ENCODE measurements at regions not wholly inside any gene's neighbourhood (a gene's known extent, or its start where the extent isn't known, plus 50 kb on each side); places are given as distances from the start of the nearest gene placed in this dataset.

- H4K20me1 ChIP-seq (ENCODE audit: insufficient read depth, low read length, poor library complexity, severe bottlenecking) = no peaks in the 10 kb centered on the region
- H3K9me2 ChIP-seq (replicated peaks; ENCODE audit: low read depth, low read length) = no peaks in the 10 kb centered on the region
- no peak overlapping the region for H3K9ac ChIP-seq (ENCODE audit: low read depth, low read length, poor library complexity, severe bottlenecking)
- no peaks in the 10 kb centered on the region for H3K27me3 ChIP-seq (ENCODE audit: insufficient read depth, low read length, poor library complexity, severe bottlenecking)
- H3K79me2 ChIP-seq (ENCODE audit: insufficient read depth, low read length) = no peaks in the 10 kb centered on the region
- H2AFZ ChIP-seq (ENCODE audit: low read length) = no peak overlapping the region
- no peaks in the 10 kb centered on the region for H3K4me1 ChIP-seq (ENCODE audit: insufficient read depth, low read length, poor library complexity, severe bottlenecking)
- no peaks in the 10 kb centered on the region for H3K9me3 ChIP-seq (ENCODE audit: insufficient read depth, low read depth, low read length)
- no peak for TF ChIP-seq CTCF (conservative IDR thresholded peaks at IDR 0.05; ENCODE audit: low read length)
- TF ChIP-seq EZH2phosphoT487 (IDR thresholded peaks at IDR 0.05; ENCODE audit: borderline replicate concordance) = no peak
- H3K36me3 ChIP-seq (ENCODE audit: insufficient read depth, low read length) = no peaks in the 10 kb centered on the region
- H3F3A ChIP-seq (ENCODE audit: low read depth) = no peaks in the 10 kb centered on the region
- no peak overlapping the region for H3K4me3 ChIP-seq (ENCODE audit: low read length, poor library complexity, severe bottlenecking)
- no peak overlapping the region for H3K4me2 ChIP-seq (ENCODE audit: low read depth, low read length, poor library complexity, severe bottlenecking)
These were observed 611.2 kb upstream of the GRM7 start for GRCh38 chr3:6249679-6250078.

GRCh38 chr3:6250167-6250566 is 610.7 kb upstream of the GRM7 start:
- Histone ChIP-seq H3K4me1 (ENCODE audit: insufficient read depth, low read length, poor library complexity, severe bottlenecking) (no peaks in the 10 kb centered on the region), H2AFZ (ENCODE audit: low read length) (no peak overlapping the region), H3K9me3 (ENCODE audit: insufficient read depth, low read depth, low read length) (no peaks in the 10 kb centered on the region), H3K36me3 (ENCODE audit: insufficient read depth, low read length) (no peaks in the 10 kb centered on the region), H3K4me2 (ENCODE audit: low read depth, low read length, poor library complexity, severe bottlenecking) (no peak overlapping the region), H3F3A (ENCODE audit: low read depth) (no peaks in the 10 kb centered on the region), H3K27me3 (ENCODE audit: insufficient read depth, low read length, poor library complexity, severe bottlenecking) (no peaks in the 10 kb centered on the region), H3K9ac (ENCODE audit: low read depth, low read length, poor library complexity, severe bottlenecking) (no peak overlapping the region), H4K20me1 (ENCODE audit: insufficient read depth, low read length, poor library complexity, severe bottlenecking) (no peaks in the 10 kb centered on the region), H3K4me3 (ENCODE audit: low read length, poor library complexity, severe bottlenecking) (no peak overlapping the region), H3K79me2 (ENCODE audit: insufficient read depth, low read length) (no peaks in the 10 kb centered on the region), H3K9me2 (replicated peaks; ENCODE audit: low read depth, low read length) (no peaks in the 10 kb centered on the region)
- TF ChIP-seq EZH2phosphoT487 (IDR thresholded peaks at IDR 0.05; ENCODE audit: borderline replicate concordance) (no peak), CTCF (conservative IDR thresholded peaks at IDR 0.05; ENCODE audit: low read length) (no peak)

GRCh38 chr3:6251612-6252400 is 609.1 kb upstream of the GRM7 start:
- H3K4me3 ChIP-seq (ENCODE audit: low read length, poor library complexity, severe bottlenecking) = no peak overlapping the region

More at GRCh38 chr3:6251612-6252400, 609.1 kb upstream of the GRM7 start:
- Histone ChIP-seq H3F3A (ENCODE audit: low read depth) (no peaks in the 10 kb centered on the region), H3K9me3 (ENCODE audit: insufficient read depth, low read depth, low read length) (no peaks in the 10 kb centered on the region), H3K4me2 (ENCODE audit: low read depth, low read length, poor library complexity, severe bottlenecking) (no peak overlapping the region), H3K36me3 (ENCODE audit: insufficient read depth, low read length) (no peaks in the 10 kb centered on the region), H4K20me1 (ENCODE audit: insufficient read depth, low read length, poor library complexity, severe bottlenecking) (no peaks in the 10 kb centered on the region), H3K9me2 (replicated peaks; ENCODE audit: low read depth, low read length) (no peaks in the 10 kb centered on the region), H3K9ac (ENCODE audit: low read depth, low read length, poor library complexity, severe bottlenecking) (no peak overlapping the region), H3K79me2 (ENCODE audit: insufficient read depth, low read length) (no peaks in the 10 kb centered on the region), H3K4me1 (ENCODE audit: insufficient read depth, low read length, poor library complexity, severe bottlenecking) (no peaks in the 10 kb centered on the region), H3K27me3 (ENCODE audit: insufficient read depth, low read length, poor library complexity, severe bottlenecking) (no peaks in the 10 kb centered on the region), H2AFZ (ENCODE audit: low read length) (no peak overlapping the region)
- no peak for TF ChIP-seq EZH2phosphoT487 (IDR thresholded peaks at IDR 0.05; ENCODE audit: borderline replicate concordance)
- no peak for TF ChIP-seq CTCF (conservative IDR thresholded peaks at IDR 0.05; ENCODE audit: low read length)

All from Loucy (cell line).